ENCODE measurements at regions not wholly inside any gene's neighbourhood (a gene's known extent, or its start where the extent isn't known, plus 50 kb on each side); places are given as distances from the start of the nearest gene placed in this dataset.

GRCh38 chr4:137705171-137705783 is 173.0 kb upstream of the PCDH18 start (continued):
- TF ChIP-seq GATA2 (CRISPR knock-in tag; IDR thresholded peaks at IDR 0.05) = no peak
- no peak for TF ChIP-seq RAD21 (IDR thresholded peaks at IDR 0.05; ENCODE audit: low read length)
- TF ChIP-seq TAF1 (IDR thresholded peaks at IDR 0.05; ENCODE audit: borderline replicate concordance, low read depth, low read length) = no peak
- no peak for TF ChIP-seq IRF3 (IDR thresholded peaks at IDR 0.05; ENCODE audit: low read depth, low read length)
- TF ChIP-seq TEAD4 (IDR thresholded peaks at IDR 0.05; ENCODE audit: borderline replicate concordance, insufficient read depth) = peak; percentile 59; the same call in 1 of the 2 replicates
- TF ChIP-seq RXRA (IDR thresholded peaks at IDR 0.05; ENCODE audit: borderline replicate concordance, low read depth) = no peak

GRCh38 chr4:137703195-137703594 is 170.9 kb upstream of the PCDH18 start:
- no peaks in the 10 kb centered on the region for H4K20me1 ChIP-seq (ENCODE audit: insufficient read depth)
- no peak overlapping the region for H2AFZ ChIP-seq (ENCODE audit: low read depth)
- POLR2A ChIA-PET = no interaction called here
- H3K4me3 ChIP-seq (ENCODE audit: low read depth in 2 of 2, low read length in 1 of 2) = no peak overlapping the region
- CTCF ChIA-PET = interaction anchor here (0.9 kb wide), 2 partner anchors 8 to 387 kb away, joined by 3 read pairs; no protein-coding TSS in a partner anchor
- peaks cover 2 to 3% of the 10 kb centered on the region in 2 experiments; a peak in 2 of 4 replicates for H3K4me1 ChIP-seq (ENCODE audit: control insufficient read depth in 1 of 2, insufficient read depth in 2 of 2, low read depth in 1 of 2, low read length in 1 of 2)
- H3K79me2 ChIP-seq (ENCODE audit: insufficient read depth) = no peaks in the 10 kb centered on the region
- no peak overlapping the region for H3K9ac ChIP-seq
- no peaks in the 10 kb centered on the region for H3K9me3 ChIP-seq
- H3K9me2 ChIP-seq = no peaks in the 10 kb centered on the region; the same call in 1 of the 2 replicates
- no peaks in the 10 kb centered on the region for H3K36me3 ChIP-seq (replicated peaks in 1 of 2; ENCODE audit: control insufficient read depth in 1 of 2, insufficient read depth in 2 of 2, low read length in 1 of 2)
- H3F3A ChIP-seq (replicated peaks; ENCODE audit: insufficient read depth) = peaks cover 17% of the 10 kb centered on the region
- no peak for DNase-seq
- H3K27ac ChIP-seq (ENCODE audit: low read depth in 2 of 2, low read length in 1 of 2) = no peak overlapping the region
- TF ChIP-seq JUND (IDR thresholded peaks at IDR 0.05) (no peak), IRF3 (IDR thresholded peaks at IDR 0.05; ENCODE audit: low read depth, low read length) (no peak), NFIC (IDR thresholded peaks at IDR 0.05; ENCODE audit: borderline replicate concordance) (no peak), ZBTB33 (IDR thresholded peaks at IDR 0.05; ENCODE audit: borderline replicate concordance, low read depth) (no peak)
- no peak overlapping the region for H3K4me2 ChIP-seq
- no peaks in the 10 kb centered on the region for H3K27me3 ChIP-seq (ENCODE audit: insufficient read depth)

- H3K36me3 ChIP-seq (replicated peaks in 1 of 2; ENCODE audit: control insufficient read depth in 1 of 2, insufficient read depth in 2 of 2, low read length in 1 of 2) = no peaks in the 10 kb centered on the region
- ChIA-PET CTCF (interaction anchor here (0.9 kb wide), 2 partner anchors 8 to 387 kb away, joined by 3 read pairs; no protein-coding TSS in a partner anchor), POLR2A (no interaction called here)
- no peaks in the 10 kb centered on the region; the same call in 1 of the 2 replicates for H3K9me2 ChIP-seq
- H3K9ac ChIP-seq = no peak overlapping the region
- H3F3A ChIP-seq (replicated peaks; ENCODE audit: insufficient read depth) = peaks cover 17% of the 10 kb centered on the region
- H3K4me1 ChIP-seq (ENCODE audit: control insufficient read depth in 1 of 2, insufficient read depth in 2 of 2, low read depth in 1 of 2, low read length in 1 of 2) = peaks cover 2 to 3% of the 10 kb centered on the region in 2 experiments; a peak in 2 of 4 replicates
- no peak for TF ChIP-seq TCF12 (IDR thresholded peaks at IDR 0.05)
- no peak for TF ChIP-seq GATA2 (CRISPR knock-in tag; IDR thresholded peaks at IDR 0.05)
- no peak for TF ChIP-seq SIN3A (IDR thresholded peaks at IDR 0.05; ENCODE audit: borderline replicate concordance, low read depth, low read length)
- no peak for TF ChIP-seq GABPA (IDR thresholded peaks at IDR 0.05; ENCODE audit: low read depth)
- no peak for TF ChIP-seq TEAD4 (IDR thresholded peaks at IDR 0.05; ENCODE audit: borderline replicate concordance, insufficient read depth)
- no peak for TF ChIP-seq MAX (IDR thresholded peaks at IDR 0.05; ENCODE audit: low read depth)
- no peak for TF ChIP-seq RXRA (IDR thresholded peaks at IDR 0.05; ENCODE audit: borderline replicate concordance, low read depth)
- TF ChIP-seq RFX5 (IDR thresholded peaks at IDR 0.05; ENCODE audit: low read length) = no peak
- TF ChIP-seq FOXM1 (IDR thresholded peaks at IDR 0.05; ENCODE audit: low read depth) = no peak
- no peak for TF ChIP-seq USF2 (IDR thresholded peaks at IDR 0.05; ENCODE audit: borderline replicate concordance, low read depth, low read length)
- TF ChIP-seq POLR2AphosphoS5 (IDR thresholded peaks at IDR 0.05; ENCODE audit: low read depth, low read length) = no peak
- WGBS (ENCODE audit: low lambda C conversion rate) = 80% methylated on average over 2 of the region's 2 CpGs
- H3K79me2 ChIP-seq (ENCODE audit: insufficient read depth) = no peaks in the 10 kb centered on the region
- no peak overlapping the region for H3K27ac ChIP-seq (ENCODE audit: low read depth in 2 of 2, low read length in 1 of 2)
- H4K20me1 ChIP-seq (ENCODE audit: insufficient read depth) = no peaks in the 10 kb centered on the region
- H3K27me3 ChIP-seq (ENCODE audit: insufficient read depth) = no peaks in the 10 kb centered on the region
- no peak for DNase-seq
- H3K4me2 ChIP-seq = no peak overlapping the region
- H3K4me3 ChIP-seq (ENCODE audit: low read depth in 2 of 2, low read length in 1 of 2) = no peak overlapping the region
- no peaks in the 10 kb centered on the region for H3K9me3 ChIP-seq
- H2AFZ ChIP-seq (ENCODE audit: low read depth) = no peak overlapping the region
These were observed 170.2 kb upstream of the PCDH18 start for GRCh38 chr4:137702512-137702911.
